ENCODE measurements at regions not wholly inside any gene's neighbourhood (a gene's known extent, or its start where the extent isn't known, plus 50 kb on each side); places are given as distances from the start of the nearest gene placed in this dataset.

GRCh38 chrX:10086676-10087075 lies 70.1 kb upstream of the CLCN4 start:
- DNase-seq, result no peak

GRCh38 chrX:10087391-10087790 lies 69.4 kb upstream of the CLCN4 start:
- DNase-seq, result no peak

- no peak for DNase-seq
Observed at GRCh38 chrX:10089378-10089795, 67.4 kb upstream of the CLCN4 start.

DNA sequence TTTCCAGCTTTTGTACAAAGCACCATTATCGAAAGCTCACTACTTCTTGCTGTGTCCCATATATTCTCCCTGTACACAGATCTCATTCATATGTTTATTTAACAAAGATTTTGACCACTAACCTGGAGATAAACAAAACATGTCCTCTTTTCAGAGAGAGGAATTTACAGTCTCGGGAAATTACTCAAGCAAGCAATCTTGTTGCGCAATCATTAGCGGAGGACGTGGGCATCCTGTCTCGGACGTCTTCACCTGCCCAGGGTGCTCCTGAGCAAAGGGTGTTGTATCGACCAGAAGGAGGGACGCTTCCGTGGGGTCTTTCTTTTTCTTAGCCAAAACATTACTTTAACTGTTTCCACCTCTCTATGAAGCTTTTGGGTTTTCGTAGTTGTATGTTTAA lies 66.5 kb upstream of the CLCN4 start:
- DNase-seq, result no peak

GRCh38 chrX:10095246-10095645 lies 61.5 kb upstream of the CLCN4 start:
- no peak for DNase-seq

GRCh38 chrX:10095698-10096432 lies 60.9 kb upstream of the CLCN4 start:
- no peak for DNase-seq

- no peak for DNase-seq
Observed at GRCh38 chrX:10098270-10098713, 58.5 kb upstream of the CLCN4 start.

DNA sequence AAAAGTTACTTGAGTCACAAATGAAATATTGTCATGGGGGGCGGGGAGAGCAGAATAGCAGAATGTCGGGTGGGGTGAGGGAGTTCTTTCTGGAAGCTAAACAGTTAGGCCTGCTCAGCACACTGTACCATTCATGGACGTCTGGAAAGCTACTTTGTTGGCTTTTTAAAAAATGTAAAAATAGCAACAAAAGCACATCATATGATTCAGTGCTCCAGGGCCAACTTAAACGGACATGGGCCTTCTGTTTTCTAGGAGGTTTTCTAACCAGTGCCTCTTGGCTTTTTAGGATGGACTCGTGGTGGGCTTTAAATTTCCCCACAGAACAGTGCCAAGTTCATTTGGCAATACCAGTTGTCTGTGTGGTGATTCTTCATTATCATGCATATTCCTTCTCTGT lies 57.4 kb upstream of the CLCN4 start:
- DNase-seq, result no peak

DNA sequence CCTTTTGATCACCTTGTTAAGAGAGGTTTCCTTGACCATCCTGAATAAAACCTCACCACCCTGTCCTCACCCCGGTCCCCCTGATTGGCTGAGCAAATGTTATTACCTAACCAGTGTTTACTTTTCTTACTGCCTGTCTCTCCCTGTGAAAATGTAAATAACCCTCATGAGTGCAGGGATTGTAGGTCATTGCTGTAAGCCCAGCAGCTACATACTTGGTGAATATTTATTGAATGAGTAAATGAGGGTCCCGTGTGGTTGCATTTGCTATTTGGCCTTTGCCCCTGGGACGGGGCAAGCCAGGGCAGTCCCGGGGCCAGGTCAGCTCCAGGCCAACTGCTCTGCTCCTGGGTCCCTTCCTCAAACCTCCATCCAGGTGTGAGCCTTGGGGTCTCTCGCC lies 55.5 kb upstream of the CLCN4 start:
- no peak for DNase-seq

DNA sequence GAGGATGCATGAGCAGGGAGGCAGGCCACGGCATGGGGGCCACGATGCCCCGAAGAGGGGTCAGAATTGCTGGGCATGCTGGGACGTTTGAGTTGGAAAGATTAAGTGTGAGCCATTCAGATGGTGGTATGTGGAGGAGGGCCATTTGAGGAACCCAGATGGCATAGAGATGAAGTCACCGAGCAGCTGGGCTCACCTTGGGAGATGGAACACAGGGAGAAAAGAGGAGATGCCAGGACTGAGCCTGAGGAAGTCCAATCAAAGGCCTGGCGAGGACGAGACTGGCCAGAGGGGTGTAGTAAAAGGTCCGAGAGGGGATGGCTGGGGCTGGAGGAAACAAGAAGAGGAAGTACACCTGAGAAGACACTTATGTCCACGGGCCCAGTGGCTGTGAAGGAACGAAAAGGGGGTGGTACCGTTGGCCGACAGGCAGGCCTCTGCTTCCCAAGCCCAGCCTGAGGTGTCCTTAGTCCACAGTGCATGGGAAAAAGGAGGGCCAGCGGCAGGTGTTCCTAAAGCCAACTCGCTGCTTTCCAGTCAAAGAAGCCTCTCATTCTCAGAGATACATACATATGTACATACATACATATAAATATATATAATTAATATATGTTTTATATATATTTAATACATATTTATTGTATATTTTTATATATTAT lies 54.6 kb upstream of the CLCN4 start:
- no peak for DNase-seq

DNA sequence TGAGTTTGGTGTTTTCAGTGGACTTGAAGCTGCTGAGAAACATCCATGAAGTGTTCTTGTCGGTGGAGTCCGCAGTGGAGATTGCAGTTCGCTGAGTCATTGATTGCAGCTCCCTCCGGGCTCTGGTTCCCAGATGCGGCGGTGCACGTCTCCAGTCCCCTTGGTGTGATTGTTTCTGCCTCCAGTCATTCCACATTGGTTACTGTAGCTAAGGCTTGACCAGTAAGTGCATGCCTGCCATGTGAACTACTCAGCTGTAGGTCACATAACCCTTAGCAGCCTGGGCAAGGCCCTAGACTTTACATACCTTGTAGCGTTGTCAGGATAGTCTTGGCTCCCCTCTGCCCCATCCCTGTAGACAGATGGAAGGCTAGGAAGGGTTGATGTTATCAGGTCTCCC lies 53.8 kb upstream of the CLCN4 start:
- no peak for DNase-seq

GRCh38 chrX:10104958-10105658 lies 51.7 kb upstream of the CLCN4 start:
- DNase-seq, result no peak

GRCh38 chrX:10106806-10107205 lies 50.0 kb upstream of the CLCN4 start:
- DNase-seq, result no peak

Data from DMS79 (cell line).